ENCODE measurements at regions not wholly inside any gene's neighbourhood (a gene's known extent, or its start where the extent isn't known, plus 50 kb on each side); places are given as distances from the start of the nearest gene placed in this dataset.
"Not testable (repeated sequence)": the region's sequence is repeated elsewhere in the genome, so short reads cannot be mapped to it uniquely, and the experiment has no call there.

DNA sequence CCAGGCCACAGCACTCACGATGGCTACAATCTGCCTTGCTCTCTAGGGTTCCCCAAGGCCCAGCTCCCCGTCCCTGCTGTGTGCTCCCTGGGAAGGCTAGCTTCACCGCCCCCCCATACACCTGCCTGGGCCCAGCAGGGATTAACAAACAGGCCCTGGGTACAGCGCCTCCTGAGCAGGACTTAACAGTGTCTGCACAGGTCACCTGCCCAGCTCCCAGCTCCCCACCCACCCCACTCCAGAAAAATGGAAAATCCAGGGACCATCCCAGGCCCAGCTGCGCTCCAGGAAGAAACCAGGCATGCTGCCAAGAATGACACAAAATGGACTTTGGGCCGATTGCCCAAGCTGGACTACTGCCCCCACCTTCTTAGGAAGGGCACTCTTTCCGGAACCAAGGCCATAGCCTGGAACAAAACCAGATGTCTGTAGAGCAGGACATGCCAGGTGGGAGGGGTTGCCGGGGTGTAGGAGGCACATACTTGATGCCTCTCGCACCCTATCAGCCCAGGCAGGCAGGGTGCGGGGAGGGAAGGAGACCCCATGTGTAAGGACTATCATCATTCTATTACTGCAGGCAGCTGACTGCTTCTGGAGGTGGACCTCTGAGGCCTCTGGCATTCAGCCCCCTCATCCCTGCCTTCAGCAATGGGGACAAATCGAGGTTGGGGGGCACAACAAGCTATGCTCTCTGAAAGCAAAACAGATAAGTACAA lies 104.9 kb downstream of the SNX5 start:
- intact Hi-C loops (cut with DNase I; ENCODE audit: low total_unique reads), result no loop called here
- Histone ChIP-seq H3K9me3 (no peaks in the 10 kb centered on the region), H3K4me3 (no peak overlapping the region), H3K36me3 (no peaks in the 10 kb centered on the region), H3K4me1 (peaks cover 25 to 47% (median 33%) of the 10 kb centered on the region in 4 donors), H3K27me3 (no peaks in the 10 kb centered on the region), H3K27ac (peak overlapping the region in 3 of 5 donors; percentile 23 to 50 (median 38))
- DNase-seq, result peak; percentile 77 to 86
- WGBS, 5 donors, result 36 to 54% (median 48%) methylated on average over 11 of the region's 11 CpGs
- TF ChIP-seq EP300 (IDR thresholded peaks at IDR 0.05) (no peak), POLR2AphosphoS5 (IDR thresholded peaks at IDR 0.05) (peak; percentile 55 to 90 (median 55))

DNA sequence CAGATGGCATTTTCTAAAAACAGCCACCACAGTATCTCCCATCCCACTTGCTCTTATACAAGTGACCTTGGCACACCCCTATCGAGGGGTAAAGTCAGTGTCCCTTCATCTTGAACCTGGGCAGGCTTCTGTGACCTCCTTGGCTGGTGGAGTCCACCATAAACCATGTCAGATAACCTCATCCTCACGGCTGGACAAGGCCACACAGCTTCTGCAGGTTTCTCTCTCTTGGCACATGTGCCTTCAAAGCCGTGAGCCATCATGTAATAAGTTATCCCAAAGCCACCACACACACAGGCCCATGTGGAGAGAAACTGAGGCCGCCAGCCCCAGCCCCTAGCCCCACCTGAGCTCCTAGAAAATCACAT lies 105.4 kb downstream of the SNX5 start:
- intact Hi-C loops (cut with DNase I; ENCODE audit: low total_unique reads), result no loop called here
- Histone ChIP-seq H3K4me1 (peaks cover 25 to 51% (median 31%) of the 10 kb centered on the region in 4 donors), H3K4me3 (no peak overlapping the region), H3K27me3 (no peaks in the 10 kb centered on the region), H3K36me3 (no peaks in the 10 kb centered on the region), H3K27ac (peak overlapping the region in 3 of 5 donors; percentile 23 to 50 (median 38)), H3K9me3 (no peaks in the 10 kb centered on the region)
- 84 to 95% (median 89%) methylated on average over 4 of the region's 4 CpGs for WGBS, 5 donors
- TF ChIP-seq POLR2A (IDR thresholded peaks at IDR 0.05) (no peak), EP300 (IDR thresholded peaks at IDR 0.05) (no peak), POLR2AphosphoS5 (IDR thresholded peaks at IDR 0.05) (no peak)
- TF ChIP-seq, protein P1, sequence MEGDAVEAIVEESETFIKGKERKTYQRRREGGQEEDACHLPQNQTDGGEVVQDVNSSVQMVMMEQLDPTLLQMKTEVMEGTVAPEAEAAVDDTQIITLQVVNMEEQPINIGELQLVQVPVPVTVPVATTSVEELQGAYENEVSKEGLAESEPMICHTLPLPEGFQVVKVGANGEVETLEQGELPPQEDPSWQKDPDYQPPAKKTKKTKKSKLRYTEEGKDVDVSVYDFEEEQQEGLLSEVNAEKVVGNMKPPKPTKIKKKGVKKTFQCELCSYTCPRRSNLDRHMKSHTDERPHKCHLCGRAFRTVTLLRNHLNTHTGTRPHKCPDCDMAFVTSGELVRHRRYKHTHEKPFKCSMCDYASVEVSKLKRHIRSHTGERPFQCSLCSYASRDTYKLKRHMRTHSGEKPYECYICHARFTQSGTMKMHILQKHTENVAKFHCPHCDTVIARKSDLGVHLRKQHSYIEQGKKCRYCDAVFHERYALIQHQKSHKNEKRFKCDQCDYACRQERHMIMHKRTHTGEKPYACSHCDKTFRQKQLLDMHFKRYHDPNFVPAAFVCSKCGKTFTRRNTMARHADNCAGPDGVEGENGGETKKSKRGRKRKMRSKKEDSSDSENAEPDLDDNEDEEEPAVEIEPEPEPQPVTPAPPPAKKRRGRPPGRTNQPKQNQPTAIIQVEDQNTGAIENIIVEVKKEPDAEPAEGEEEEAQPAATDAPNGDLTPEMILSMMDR (IDR thresholded peaks at IDR 0.05), result no peak
- DNase-seq, result no peak

DNA sequence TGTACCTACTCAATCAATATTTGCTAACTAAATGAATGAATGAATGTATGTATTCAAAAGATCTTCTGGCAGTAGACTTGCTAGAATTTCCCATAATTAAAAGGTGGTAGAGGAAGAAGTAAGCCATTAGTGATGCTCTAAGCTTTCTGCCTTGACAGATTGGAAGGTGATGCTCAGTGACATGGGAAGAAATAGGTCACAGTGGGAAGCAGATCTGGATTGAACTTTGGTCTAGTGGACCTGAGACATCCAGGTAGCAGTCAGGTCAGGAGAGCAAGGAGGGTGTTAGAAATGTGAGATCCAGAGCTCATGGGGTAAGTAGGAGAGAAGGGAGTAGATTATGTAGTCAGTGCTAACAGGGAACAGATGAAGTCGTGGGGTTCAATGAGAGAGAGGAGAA lies 106.4 kb downstream of the SNX5 start:
- Histone ChIP-seq H3K4me3 (no peak overlapping the region), H3K27ac (no peak overlapping the region), H3K27me3 (no peaks in the 10 kb centered on the region), H3K4me1 (peaks cover 25 to 51% (median 30%) of the 10 kb centered on the region in 4 donors), H3K36me3 (no peaks in the 10 kb centered on the region), H3K9me3 (no peaks in the 10 kb centered on the region)
- no peak for DNase-seq
- 78 to 90% (median 79%) methylated on average over 1 of the region's 1 CpG for WGBS, 5 donors
- no peak for TF ChIP-seq EP300 (IDR thresholded peaks at IDR 0.05)
- TF ChIP-seq, protein P1 (IDR thresholded peaks at IDR 0.05), result no peak
- TF ChIP-seq POLR2A (IDR thresholded peaks at IDR 0.05), result no peak
- no peak for TF ChIP-seq POLR2AphosphoS5 (IDR thresholded peaks at IDR 0.05)
- intact Hi-C loops (cut with DNase I; ENCODE audit: low total_unique reads), result no loop called here

DNA sequence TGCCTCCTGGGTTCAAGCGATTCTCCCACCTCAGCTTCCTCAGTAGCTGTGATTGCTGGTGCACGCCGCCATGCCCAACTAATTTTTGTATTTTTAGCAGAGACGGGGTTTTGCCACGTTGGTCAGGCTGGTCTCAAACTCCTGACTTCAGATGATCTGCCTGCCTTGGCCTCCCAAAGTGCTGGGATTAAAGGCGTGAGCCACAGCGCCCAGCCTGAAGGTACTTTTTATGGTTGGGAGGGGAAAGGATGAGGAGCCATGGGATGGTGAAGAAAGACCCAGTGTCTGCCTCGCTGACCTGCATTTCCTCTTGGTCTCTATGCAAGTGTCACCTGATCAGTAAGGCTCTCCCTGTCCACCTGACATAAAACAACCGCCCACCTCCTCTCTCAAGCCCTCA lies 107.0 kb downstream of the SNX5 start:
- peaks cover 25 to 49% (median 30%) of the 10 kb centered on the region in 4 donors for H3K4me1 ChIP-seq
- H3K36me3 ChIP-seq; H3K27me3 ChIP-seq; H3K27ac ChIP-seq; DNase-seq; intact Hi-C loops (cut with DNase I; ENCODE audit: low total_unique reads); H3K9me3 ChIP-seq; H3K4me3 ChIP-seq: not testable (repeated sequence)
- WGBS, 5 donors, result 91 to 94% (median 93%) methylated on average over 9 of the region's 9 CpGs

DNA sequence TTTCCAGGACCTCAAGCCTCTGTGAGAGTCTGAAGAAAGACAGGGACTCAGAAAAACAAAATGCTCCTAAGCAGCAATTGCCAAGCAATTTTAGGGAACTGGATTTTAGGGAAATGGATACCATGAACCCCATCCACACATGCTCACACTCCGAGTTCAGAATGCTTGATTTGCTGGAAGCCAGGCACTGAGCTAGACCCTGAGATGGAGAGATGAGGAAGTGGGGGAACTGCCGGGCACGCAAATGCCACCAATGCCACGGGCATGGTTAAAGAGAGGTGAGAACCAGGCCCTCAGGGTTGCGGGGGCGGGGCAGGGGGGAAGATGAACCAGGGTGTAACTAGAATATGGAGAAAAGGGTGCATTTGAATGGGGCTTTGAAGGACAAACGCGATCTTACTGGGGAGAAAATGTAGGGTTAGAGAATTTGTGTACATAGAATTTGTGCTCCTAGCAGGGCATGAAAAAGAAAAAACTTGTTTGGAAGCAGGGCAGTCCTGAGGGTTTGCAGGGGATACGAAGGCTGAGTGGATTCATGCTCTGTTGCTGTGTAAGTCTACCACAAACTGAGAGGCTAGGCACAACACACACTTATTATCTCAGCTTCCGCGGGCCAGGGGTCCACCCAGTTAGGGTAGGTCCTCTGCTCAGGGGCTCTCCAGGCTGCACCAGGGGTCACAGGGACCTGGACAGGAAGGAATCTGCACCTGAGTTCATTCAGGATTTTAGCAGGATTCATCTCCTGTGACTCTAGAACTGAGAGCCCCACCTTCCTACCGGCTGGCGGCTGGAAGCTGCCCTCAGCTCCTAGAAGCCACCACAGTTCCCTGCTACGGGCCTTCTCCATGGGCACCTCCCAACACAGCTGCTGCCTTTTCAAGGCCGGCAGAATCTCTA lies 108.0 kb downstream of the SNX5 start:
- H3K9me3 ChIP-seq, result no peaks in the 10 kb centered on the region
- WGBS, 5 donors, result 82 to 85% (median 83%) methylated on average over 15 of the region's 15 CpGs
- H3K4me1 ChIP-seq, result peaks cover 25 to 53% (median 30%) of the 10 kb centered on the region in 4 donors
- no peak for TF ChIP-seq EP300 (IDR thresholded peaks at IDR 0.05)
- TF ChIP-seq POLR2A (IDR thresholded peaks at IDR 0.05), result no peak
- TF ChIP-seq POLR2AphosphoS5 (IDR thresholded peaks at IDR 0.05), result no peak
- TF ChIP-seq, protein P1 (IDR thresholded peaks at IDR 0.05), result no peak
- no peaks in the 10 kb centered on the region for H3K36me3 ChIP-seq
- DNase-seq, result no peak
- H3K27me3 ChIP-seq, result no peaks in the 10 kb centered on the region
- intact Hi-C loops (cut with DNase I; ENCODE audit: low total_unique reads), result no loop called here
- no peak overlapping the region for H3K4me3 ChIP-seq
- no peak overlapping the region for H3K27ac ChIP-seq

Measured in stomach (tissue), 8 donors.